Subcutaneous abdominal adipose tissue (tissue), 5 donors: ENCODE measurements at regions not wholly inside any gene's neighbourhood (a gene's known extent, or its start where the extent isn't known, plus 50 kb on each side); places are given as distances from the start of the nearest gene placed in this dataset.
"Not testable (repeated sequence)": the region's sequence is repeated elsewhere in the genome, so short reads cannot be mapped to it uniquely, and the experiment has no call there.

ENCODE experiments used
- H3K27ac ChIP-seq: one replicate; pipeline ENCODE4 v1.7.0; 2013; ENCODE audit warnings: low read depth, mild to moderate bottlenecking, inconsistent platforms, low read length, moderate library complexity
- H3K27me3 ChIP-seq, 5 donors: one replicate each; pipeline ENCODE4 v1.7.0; 2013; ENCODE audit warnings: low read length in 5 of 5, inconsistent platforms in 1 of 5; ENCODE audit not compliant: control insufficient read depth in 5 of 5, insufficient read depth in 4 of 5
- H3K36me3 ChIP-seq, 5 donors: one replicate each; pipeline ENCODE4 v1.7.0; 2013; ENCODE audit warnings: low read length in 5 of 5; ENCODE audit not compliant: control insufficient read depth in 5 of 5, insufficient read depth in 5 of 5
- H3K4me1 ChIP-seq, 5 donors: one replicate each; pipeline ENCODE4 v1.7.0; 2013; ENCODE audit warnings: low read length in 5 of 5, mild to moderate bottlenecking in 3 of 5, moderate library complexity in 1 of 5; ENCODE audit not compliant: control insufficient read depth in 5 of 5, insufficient read depth in 5 of 5
- H3K4me3 ChIP-seq, 5 donors: one replicate each; pipeline ENCODE4 v1.7.0; 2013; ENCODE audit warnings: low read length in 5 of 5, low read depth in 1 of 5
- H3K9ac ChIP-seq, 5 donors: one replicate each; pipeline ENCODE4 v1.7.0; 2013; ENCODE audit warnings: low read length in 5 of 5, mild to moderate bottlenecking in 4 of 5, moderate library complexity in 3 of 5
- H3K9me3 ChIP-seq, 5 donors: one replicate each; pipeline ENCODE4 v1.7.0; 2013; ENCODE audit warnings: low read length in 5 of 5; ENCODE audit not compliant: control insufficient read depth in 5 of 5
- donor health status: healthy.
- donor health status: healthy.
- donor health status: healthy.
- donor health status: healthy.
- donor health status: healthy.

DNA sequence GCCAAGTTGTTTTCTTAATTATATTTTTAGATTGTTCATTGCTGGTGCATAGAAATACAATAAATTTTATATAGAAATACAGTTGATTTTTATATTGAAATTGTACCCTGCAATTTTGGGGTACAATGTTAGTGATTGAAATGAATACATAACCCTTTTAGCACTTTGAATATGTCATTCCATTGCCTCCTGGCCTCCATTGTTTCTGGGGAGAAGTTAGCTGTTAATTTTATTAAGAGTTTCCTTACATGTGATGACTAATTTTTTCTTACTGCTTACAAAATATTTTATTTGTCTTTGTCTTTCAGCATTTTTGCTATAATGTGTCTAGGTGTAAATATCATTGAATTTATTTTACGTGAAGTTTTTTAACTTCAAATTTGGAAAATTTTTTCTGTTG lies 176.5 kb upstream of the DCC start:
- Histone ChIP-seq H3K36me3 (no peaks in the 10 kb centered on the region), H3K4me1 (no peaks in the 10 kb centered on the region), H3K9me3 (peaks cover 0 to 19% (median 0%) of the 10 kb centered on the region in 5 donors), H3K9ac (no peak overlapping the region), H3K27me3 (no peaks in the 10 kb centered on the region), H3K27ac (no peak overlapping the region), H3K4me3 (no peak overlapping the region)

DNA sequence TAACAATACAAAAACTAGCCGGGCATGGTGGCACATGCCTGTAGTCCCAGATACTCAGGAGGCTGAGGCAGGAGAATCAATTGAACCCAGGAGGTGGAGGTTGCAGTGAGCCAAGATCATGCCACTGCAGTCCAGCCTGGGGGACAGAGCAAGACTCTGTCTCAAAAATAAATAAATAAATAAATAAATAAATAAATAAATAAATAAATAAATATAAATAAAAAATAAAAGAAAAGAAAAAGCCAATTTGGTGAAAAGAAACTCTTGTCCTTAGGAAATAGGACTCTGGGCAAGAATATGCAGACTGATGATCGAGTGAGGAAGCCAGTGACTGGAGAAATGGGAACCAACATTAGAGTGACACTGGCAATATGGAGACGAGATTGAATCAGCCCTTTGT lies 171.9 kb upstream of the DCC start:
- H3K4me3 ChIP-seq, H3K9ac ChIP-seq: not testable (repeated sequence)

DNA sequence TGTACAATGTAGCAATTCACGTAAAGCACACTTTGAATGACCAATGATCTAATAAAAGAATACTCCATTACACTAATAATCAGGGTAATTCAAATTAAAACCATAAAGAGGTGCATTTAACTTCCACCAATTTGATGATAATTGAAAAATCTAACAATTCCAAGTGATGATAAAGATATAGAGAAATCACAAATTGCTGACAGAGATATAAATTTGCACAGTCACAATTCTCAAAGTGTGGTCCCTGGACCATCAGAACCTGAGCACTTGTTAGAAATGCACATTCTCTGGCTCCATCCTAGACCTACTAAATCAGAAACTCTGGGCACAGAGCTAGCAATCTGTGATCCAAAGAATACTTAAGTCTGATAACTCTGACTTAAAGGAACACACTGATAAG lies 165.8 kb upstream of the DCC start:
- Histone ChIP-seq H3K36me3 (no peaks in the 10 kb centered on the region), H3K9ac (no peak overlapping the region), H3K27me3 (no peaks in the 10 kb centered on the region), H3K4me3 (no peak overlapping the region), H3K9me3 (no peaks in the 10 kb centered on the region), H3K27ac (no peak overlapping the region), H3K4me1 (no peaks in the 10 kb centered on the region)

More for the DNA sequence above, 171.9 kb upstream of the DCC start:
- H3K9me3 ChIP-seq = peaks cover 0 to 12% (median 0%) of the 10 kb centered on the region in 5 donors
- not testable (repeated sequence) for H3K27ac ChIP-seq, H3K27me3 ChIP-seq, H3K4me1 ChIP-seq, H3K36me3 ChIP-seq

DNA sequence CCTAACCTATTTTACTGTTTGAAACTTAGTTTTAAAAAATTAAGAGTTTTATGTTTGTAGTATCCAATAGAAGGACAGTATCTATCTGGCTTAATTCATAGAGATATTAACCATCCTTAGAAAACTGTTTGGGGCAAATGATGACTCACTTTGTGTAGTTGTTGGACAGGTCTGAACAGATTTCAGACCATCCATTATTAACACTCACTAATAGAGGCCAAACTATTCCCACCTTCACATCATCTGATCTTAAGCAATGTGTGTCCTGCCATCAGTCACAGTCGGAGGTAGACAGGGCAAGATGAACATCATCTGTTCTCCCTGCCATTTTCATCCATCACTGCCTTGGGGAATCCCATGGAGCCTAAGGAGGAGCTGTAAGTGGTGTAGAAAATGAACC lies 164.6 kb upstream of the DCC start:
- no peaks in the 10 kb centered on the region for H3K36me3 ChIP-seq
- no peak overlapping the region for H3K4me3 ChIP-seq
- no peak overlapping the region for H3K9ac ChIP-seq
- no peak overlapping the region for H3K27ac ChIP-seq
- H3K4me1 ChIP-seq = no peaks in the 10 kb centered on the region
- no peaks in the 10 kb centered on the region for H3K27me3 ChIP-seq
- no peaks in the 10 kb centered on the region for H3K9me3 ChIP-seq

DNA sequence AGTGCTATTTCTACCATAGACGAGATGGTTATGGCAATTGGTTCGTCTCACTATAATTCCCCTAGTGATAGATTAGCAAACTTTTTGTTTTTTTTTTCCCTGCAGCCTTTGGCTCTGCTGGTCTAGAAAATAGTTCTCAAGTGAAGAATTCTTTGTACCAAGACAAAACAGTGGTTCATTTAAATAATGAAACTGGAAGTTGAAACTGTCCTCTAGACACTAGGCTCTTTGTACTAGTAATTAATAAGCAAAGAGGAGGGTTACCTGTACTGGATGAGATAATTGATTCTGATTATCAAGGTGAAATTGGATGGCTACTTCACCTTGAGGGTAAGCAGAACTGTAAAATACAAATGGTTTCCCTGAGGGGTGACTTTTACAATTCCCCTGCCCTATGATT lies 156.9 kb upstream of the DCC start:
- Histone ChIP-seq H3K4me3 (no peak overlapping the region), H3K36me3 (no peaks in the 10 kb centered on the region), H3K9me3 (peaks cover 0 to 6% (median 0%) of the 10 kb centered on the region in 5 donors), H3K27me3 (no peaks in the 10 kb centered on the region), H3K27ac (no peak overlapping the region), H3K4me1 (no peaks in the 10 kb centered on the region), H3K9ac (no peak overlapping the region)

DNA sequence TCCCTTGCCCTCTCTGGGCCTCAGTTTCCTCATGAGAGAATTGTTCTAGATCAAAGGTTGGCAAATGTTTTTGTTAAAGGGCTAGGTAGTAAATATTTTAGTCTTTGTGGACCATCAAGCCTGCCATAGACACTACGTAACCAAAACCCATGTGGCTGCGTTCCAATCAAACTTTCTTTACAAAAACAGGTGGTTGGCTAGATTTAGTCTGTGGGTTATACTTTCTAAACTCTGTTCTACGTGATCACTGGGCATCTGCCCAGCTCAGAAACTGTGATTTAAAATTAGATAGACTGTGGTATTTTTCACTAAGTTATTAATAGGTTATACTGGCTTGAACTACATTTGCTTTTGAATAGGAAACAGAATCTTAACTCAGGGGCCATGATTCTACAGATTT lies 149.8 kb upstream of the DCC start:
- Histone ChIP-seq H3K27me3 (no peaks in the 10 kb centered on the region), H3K4me1 (no peaks in the 10 kb centered on the region), H3K9me3 (peaks cover 0 to 2% (median 0%) of the 10 kb centered on the region in 5 donors), H3K4me3 (no peak overlapping the region), H3K36me3 (no peaks in the 10 kb centered on the region), H3K9ac (no peak overlapping the region), H3K27ac (no peak overlapping the region)

DNA sequence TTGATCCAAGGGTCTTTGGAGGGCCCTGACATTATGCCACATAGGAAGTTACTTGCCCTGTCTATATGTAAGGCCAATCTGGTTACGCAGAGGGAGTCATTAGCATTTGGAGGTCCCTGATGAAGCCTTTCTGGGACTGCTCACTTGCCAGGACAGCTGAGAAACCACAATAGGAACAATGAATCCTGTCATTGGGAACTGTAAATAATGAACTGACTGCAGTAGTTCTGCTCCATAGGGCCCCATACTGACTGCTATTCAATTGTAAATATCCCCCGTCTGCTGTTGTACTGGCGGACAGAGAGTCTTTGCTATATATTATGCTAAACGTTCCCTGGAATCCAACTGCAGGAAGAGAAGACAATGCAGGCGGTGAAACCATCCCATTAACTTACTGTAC lies 149.4 kb upstream of the DCC start:
- H3K27ac ChIP-seq = no peak overlapping the region
- no peaks in the 10 kb centered on the region for H3K27me3 ChIP-seq
- no peaks in the 10 kb centered on the region for H3K36me3 ChIP-seq
- H3K9ac ChIP-seq = no peak overlapping the region
- H3K4me3 ChIP-seq = no peak overlapping the region
- no peaks in the 10 kb centered on the region for H3K4me1 ChIP-seq
- peaks cover 0 to 2% (median 0%) of the 10 kb centered on the region in 5 donors for H3K9me3 ChIP-seq

DNA sequence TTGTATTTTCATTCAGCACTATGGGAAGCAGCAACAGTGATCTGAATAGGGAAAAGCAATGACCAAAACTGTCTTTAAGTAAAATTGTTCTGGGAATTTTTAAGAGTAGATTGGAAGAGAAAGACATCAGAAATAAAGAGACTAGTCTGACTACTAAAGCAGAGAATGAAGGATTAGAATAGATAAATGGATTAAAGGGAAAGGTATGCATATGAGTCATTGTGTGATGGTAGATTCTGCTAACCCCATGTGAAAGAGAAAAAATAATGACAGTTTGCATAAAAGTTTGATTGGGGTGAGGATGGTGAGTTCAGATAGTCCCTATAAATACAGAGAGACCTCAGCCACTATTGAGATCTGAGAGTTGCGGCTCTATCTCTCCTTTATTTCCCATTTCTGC lies 139.6 kb upstream of the DCC start:
- H3K4me3 ChIP-seq = no peak overlapping the region
- peaks cover 0 to 6% (median 2%) of the 10 kb centered on the region in 5 donors for H3K9me3 ChIP-seq
- H3K4me1 ChIP-seq = no peaks in the 10 kb centered on the region
- H3K36me3 ChIP-seq = no peaks in the 10 kb centered on the region
- no peak overlapping the region for H3K27ac ChIP-seq
- H3K27me3 ChIP-seq = no peaks in the 10 kb centered on the region
- H3K9ac ChIP-seq = no peak overlapping the region

DNA sequence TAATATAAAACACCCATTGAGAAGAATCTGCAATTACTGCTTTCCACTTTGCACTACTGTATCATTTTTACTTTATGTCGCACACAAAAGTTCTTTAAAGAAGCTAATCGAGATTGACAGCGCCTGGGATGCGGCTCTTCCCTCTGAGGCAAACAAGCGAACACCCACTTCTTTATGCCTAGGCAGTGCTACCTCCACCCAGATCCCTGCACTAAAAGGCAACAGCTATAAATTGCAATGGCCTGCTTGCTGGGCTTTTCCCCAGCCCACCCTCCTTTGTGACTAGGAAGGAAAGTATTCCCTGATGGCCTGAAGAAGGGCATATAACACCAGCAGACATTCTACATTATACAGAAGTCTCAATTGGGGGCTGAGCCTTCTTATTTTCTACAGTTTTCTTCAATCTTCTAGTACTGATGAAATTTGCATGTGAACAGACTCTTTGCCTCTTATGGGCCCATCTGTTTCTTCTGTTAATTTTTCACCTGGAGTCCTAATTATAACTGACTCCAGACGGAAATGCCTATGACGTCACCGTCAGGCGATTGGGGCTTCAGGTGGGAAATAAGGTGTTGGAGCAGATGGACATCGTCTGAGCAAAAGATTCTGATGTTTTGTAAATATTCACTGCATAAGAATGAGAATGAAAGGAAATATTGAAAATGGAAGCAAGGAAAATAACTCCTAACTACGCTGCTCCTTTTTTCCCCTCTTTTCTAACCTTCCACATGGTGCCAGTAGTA lies 138.9 kb upstream of the DCC start:
- H3K9ac ChIP-seq = no peak overlapping the region
- no peaks in the 10 kb centered on the region for H3K4me1 ChIP-seq

DNA sequence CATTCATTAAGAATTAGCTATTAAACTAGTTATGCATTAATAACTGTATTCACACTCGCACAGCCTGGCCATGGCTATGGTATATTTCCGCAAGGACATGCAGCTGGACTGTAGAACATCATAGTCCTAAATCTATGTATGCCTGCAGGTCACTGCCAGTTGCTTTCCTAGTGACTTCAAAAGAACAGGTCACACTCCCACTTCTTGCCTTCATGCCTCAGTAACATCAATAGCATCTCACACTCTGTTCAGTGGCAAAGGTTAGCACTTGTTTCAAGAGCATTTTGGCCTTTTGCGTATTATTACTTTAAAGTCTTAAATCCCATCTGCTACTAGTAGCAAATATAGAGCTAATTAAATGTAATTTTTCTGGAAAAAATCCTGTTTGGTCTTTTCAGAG lies 131.4 kb upstream of the DCC start:
- no peaks in the 10 kb centered on the region for H3K36me3 ChIP-seq
- H3K9me3 ChIP-seq = no peaks in the 10 kb centered on the region
- no peak overlapping the region for H3K27ac ChIP-seq
- no peaks in the 10 kb centered on the region for H3K27me3 ChIP-seq
- H3K4me3 ChIP-seq = no peak overlapping the region
- no peaks in the 10 kb centered on the region for H3K4me1 ChIP-seq
- no peak overlapping the region for H3K9ac ChIP-seq

More for the DNA sequence above, 138.9 kb upstream of the DCC start:
- Histone ChIP-seq H3K27me3 (no peaks in the 10 kb centered on the region), H3K9me3 (peaks cover 0 to 6% (median 2%) of the 10 kb centered on the region in 5 donors), H3K36me3 (no peaks in the 10 kb centered on the region), H3K4me3 (no peak overlapping the region), H3K27ac (no peak overlapping the region)
